GM23338 (cell line): ENCODE measurements at regions not wholly inside any gene's neighbourhood (a gene's known extent, or its start where the extent isn't known, plus 50 kb on each side); places are given as distances from the start of the nearest gene placed in this dataset.

Source experiments
- CREB1 ChIP-seq: fragments of 250-450 bp; sonication (Bioruptor Pico); IDR thresholded peaks from 2 replicates; pipeline ENCODE4 v1.5.0; 2020; ENCODE audit warnings: low read depth, mild to moderate bottlenecking, moderate library complexity
- EZH2 ChIP-seq: fragments of 200-600 bp; sonication (generic); IDR thresholded peaks from one replicate; pipeline ENCODE4 v1.8.0; 2017; ENCODE audit warnings: antibody characterized with exemption, mild to moderate bottlenecking, low read depth; ENCODE audit not compliant: unreplicated experiment
- POLR2AphosphoS5 ChIP-seq: IDR thresholded peaks from 2 replicates; pipeline ENCODE4 v1.6.1; 2016; ENCODE audit warnings: antibody characterized with exemption, low read depth
- ZNF331 ChIP-seq: fragments of 250-450 bp; sonication (Bioruptor Pico); IDR thresholded peaks from 2 replicates; pipeline ENCODE4 v1.5.0; 2020; ENCODE audit warnings: low read depth, mild to moderate bottlenecking, moderate library complexity
- TF ChIP-seq, protein P1 (sequence below), 2 experiments: fragments of 200-600 bp in 1 of 2; sonication (generic) in 1 of 2; conservative IDR thresholded peaks; 2 replicates each; pipeline versions ENCODE4 v1.5.1 to v1.6.1; 2016 to 2017; ENCODE audit warnings: antibody characterized with exemption in 2 of 2, low read depth in 2 of 2, mild to moderate bottlenecking in 2 of 2, moderate library complexity in 1 of 2
- TF ChIP-seq, protein P2 (sequence below): IDR thresholded peaks from one replicate; pipeline ENCODE4 v1.6.1; 2018; ENCODE audit warnings: antibody characterized with exemption; ENCODE audit not compliant: unreplicated experiment

DNA sequence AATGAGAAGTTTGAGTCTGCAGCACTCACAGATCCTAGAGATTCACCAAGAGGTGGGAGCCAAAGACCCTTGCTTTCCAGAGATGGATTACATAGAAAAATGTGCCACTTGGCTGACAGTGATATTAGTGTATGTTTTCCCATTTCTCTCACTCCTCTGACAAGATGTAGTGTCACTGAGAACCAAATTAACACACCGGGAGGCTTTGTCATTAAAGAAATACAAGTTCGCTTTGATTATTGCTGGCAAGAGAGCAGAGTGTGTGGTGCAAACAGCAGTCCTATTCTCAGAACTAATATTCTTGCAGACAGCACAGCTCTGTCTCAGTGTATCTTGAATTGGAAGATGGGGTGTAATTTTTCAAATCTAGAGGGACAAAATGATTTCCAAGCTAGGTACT, 171.6 kb upstream of the SETBP1 start:
- TF ChIP-seq EZH2 (no peak), CREB1 (no peak), POLR2AphosphoS5 (no peak), ZNF331 (no peak)
- TF ChIP-seq, protein P1, sequence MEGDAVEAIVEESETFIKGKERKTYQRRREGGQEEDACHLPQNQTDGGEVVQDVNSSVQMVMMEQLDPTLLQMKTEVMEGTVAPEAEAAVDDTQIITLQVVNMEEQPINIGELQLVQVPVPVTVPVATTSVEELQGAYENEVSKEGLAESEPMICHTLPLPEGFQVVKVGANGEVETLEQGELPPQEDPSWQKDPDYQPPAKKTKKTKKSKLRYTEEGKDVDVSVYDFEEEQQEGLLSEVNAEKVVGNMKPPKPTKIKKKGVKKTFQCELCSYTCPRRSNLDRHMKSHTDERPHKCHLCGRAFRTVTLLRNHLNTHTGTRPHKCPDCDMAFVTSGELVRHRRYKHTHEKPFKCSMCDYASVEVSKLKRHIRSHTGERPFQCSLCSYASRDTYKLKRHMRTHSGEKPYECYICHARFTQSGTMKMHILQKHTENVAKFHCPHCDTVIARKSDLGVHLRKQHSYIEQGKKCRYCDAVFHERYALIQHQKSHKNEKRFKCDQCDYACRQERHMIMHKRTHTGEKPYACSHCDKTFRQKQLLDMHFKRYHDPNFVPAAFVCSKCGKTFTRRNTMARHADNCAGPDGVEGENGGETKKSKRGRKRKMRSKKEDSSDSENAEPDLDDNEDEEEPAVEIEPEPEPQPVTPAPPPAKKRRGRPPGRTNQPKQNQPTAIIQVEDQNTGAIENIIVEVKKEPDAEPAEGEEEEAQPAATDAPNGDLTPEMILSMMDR (conservative IDR thresholded peaks at IDR 0.05; ENCODE audit: low read depth in 2 of 2): no peak
- TF ChIP-seq, protein P2, sequence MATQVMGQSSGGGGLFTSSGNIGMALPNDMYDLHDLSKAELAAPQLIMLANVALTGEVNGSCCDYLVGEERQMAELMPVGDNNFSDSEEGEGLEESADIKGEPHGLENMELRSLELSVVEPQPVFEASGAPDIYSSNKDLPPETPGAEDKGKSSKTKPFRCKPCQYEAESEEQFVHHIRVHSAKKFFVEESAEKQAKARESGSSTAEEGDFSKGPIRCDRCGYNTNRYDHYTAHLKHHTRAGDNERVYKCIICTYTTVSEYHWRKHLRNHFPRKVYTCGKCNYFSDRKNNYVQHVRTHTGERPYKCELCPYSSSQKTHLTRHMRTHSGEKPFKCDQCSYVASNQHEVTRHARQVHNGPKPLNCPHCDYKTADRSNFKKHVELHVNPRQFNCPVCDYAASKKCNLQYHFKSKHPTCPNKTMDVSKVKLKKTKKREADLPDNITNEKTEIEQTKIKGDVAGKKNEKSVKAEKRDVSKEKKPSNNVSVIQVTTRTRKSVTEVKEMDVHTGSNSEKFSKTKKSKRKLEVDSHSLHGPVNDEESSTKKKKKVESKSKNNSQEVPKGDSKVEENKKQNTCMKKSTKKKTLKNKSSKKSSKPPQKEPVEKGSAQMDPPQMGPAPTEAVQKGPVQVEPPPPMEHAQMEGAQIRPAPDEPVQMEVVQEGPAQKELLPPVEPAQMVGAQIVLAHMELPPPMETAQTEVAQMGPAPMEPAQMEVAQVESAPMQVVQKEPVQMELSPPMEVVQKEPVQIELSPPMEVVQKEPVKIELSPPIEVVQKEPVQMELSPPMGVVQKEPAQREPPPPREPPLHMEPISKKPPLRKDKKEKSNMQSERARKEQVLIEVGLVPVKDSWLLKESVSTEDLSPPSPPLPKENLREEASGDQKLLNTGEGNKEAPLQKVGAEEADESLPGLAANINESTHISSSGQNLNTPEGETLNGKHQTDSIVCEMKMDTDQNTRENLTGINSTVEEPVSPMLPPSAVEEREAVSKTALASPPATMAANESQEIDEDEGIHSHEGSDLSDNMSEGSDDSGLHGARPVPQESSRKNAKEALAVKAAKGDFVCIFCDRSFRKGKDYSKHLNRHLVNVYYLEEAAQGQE: no peak
